ENCODE measurements at regions not wholly inside any gene's neighbourhood (a gene's known extent, or its start where the extent isn't known, plus 50 kb on each side); places are given as distances from the start of the nearest gene placed in this dataset.

- no peak for TF ChIP-seq GABPA (IDR thresholded peaks at IDR 0.05 in 1 of 2, conservative IDR thresholded peaks at IDR 0.05 in 1 of 2)
These were observed 100.4 kb upstream of the F3 start (continued) for GRCh38 chr1:94641990-94642389.

- Histone ChIP-seq H3K36me3 (ENCODE audit: control insufficient read depth in 4 of 4, insufficient read depth in 3 of 4, low read depth in 1 of 4, low read length in 3 of 4) (no peaks in the 10 kb centered on the region), H3K27me3 (ENCODE audit: control insufficient read depth in 4 of 4, insufficient read depth in 4 of 4, low read length in 3 of 4) (no peaks in the 10 kb centered on the region)
- WGBS: 94% methylated on average over 2 of the region's 2 CpGs
These were observed 98.6 kb upstream of the F3 start for GRCh38 chr1:94640125-94640524.

GRCh38 chr1:94637121-94637520 lies 95.6 kb upstream of the F3 start:
- H3K9ac ChIP-seq (ENCODE audit: low read depth in 1 of 2, low read length in 2 of 2): no peak overlapping the region
- WGBS: 92% methylated on average over 3 of the region's 3 CpGs
- H3K36me3 ChIP-seq (ENCODE audit: control insufficient read depth in 4 of 4, insufficient read depth in 3 of 4, low read depth in 1 of 4, low read length in 3 of 4): no peaks in the 10 kb centered on the region
- H3K27me3 ChIP-seq (ENCODE audit: control insufficient read depth in 4 of 4, insufficient read depth in 4 of 4, low read length in 3 of 4): no peaks in the 10 kb centered on the region
- H3K9me3 ChIP-seq (ENCODE audit: control insufficient read depth in 4 of 4, low read length in 3 of 4): no peaks in the 10 kb centered on the region
- no peak for TF ChIP-seq GABPA (IDR thresholded peaks at IDR 0.05 in 1 of 2, conservative IDR thresholded peaks at IDR 0.05 in 1 of 2)
- TF ChIP-seq FOXA1 (IDR thresholded peaks at IDR 0.05): no peak
- TF ChIP-seq ZBTB33 (IDR thresholded peaks at IDR 0.05): no peak
- no peak for TF ChIP-seq FOXA2 (IDR thresholded peaks at IDR 0.05)
- no peak for TF ChIP-seq RAD21 (IDR thresholded peaks at IDR 0.05)
- TF ChIP-seq HNF4A (conservative IDR thresholded peaks at IDR 0.05): no peak
- TF ChIP-seq CTCF (IDR thresholded peaks at IDR 0.05; ENCODE audit: low read depth, low read length, missing input control): no peak
- no peak for TF ChIP-seq RXRA (IDR thresholded peaks at IDR 0.05)
- no peak for TF ChIP-seq EGR1 (IDR thresholded peaks at IDR 0.05; ENCODE audit: low read depth in 2 of 2)
- TF ChIP-seq YY1 (IDR thresholded peaks at IDR 0.05): no peak
- no peak for TF ChIP-seq REST (IDR thresholded peaks at IDR 0.05)
- TF ChIP-seq SP1 (IDR thresholded peaks at IDR 0.05): no peak
- TF ChIP-seq HNF4G (IDR thresholded peaks at IDR 0.05): no peak
- no peak for TF ChIP-seq JUND (IDR thresholded peaks at IDR 0.05)
- TF ChIP-seq ATF3 (IDR thresholded peaks at IDR 0.05): no peak
- no peak for TF ChIP-seq TAF1 (conservative IDR thresholded peaks at IDR 0.05)
- DNase-seq (ENCODE audit: low spot score): no peak
- H3K4me3 ChIP-seq (ENCODE audit: low read depth in 1 of 3, low read length in 3 of 3): no peak overlapping the region
- no peak overlapping the region for H3K27ac ChIP-seq (ENCODE audit: low read depth in 1 of 2, low read length in 2 of 2)
- no peaks in the 10 kb centered on the region for H3K4me1 ChIP-seq (ENCODE audit: control insufficient read depth in 4 of 4, insufficient read depth in 4 of 4, low read length in 3 of 4)

More at GRCh38 chr1:94640125-94640524, 98.6 kb upstream of the F3 start:
- Histone ChIP-seq H3K27ac (ENCODE audit: low read depth in 1 of 2, low read length in 2 of 2) (no peak overlapping the region), H3K4me3 (ENCODE audit: low read depth in 1 of 3, low read length in 3 of 3) (no peak overlapping the region), H3K4me1 (ENCODE audit: control insufficient read depth in 4 of 4, insufficient read depth in 4 of 4, low read length in 3 of 4) (no peaks in the 10 kb centered on the region), H3K9me3 (ENCODE audit: control insufficient read depth in 4 of 4, low read length in 3 of 4) (no peaks in the 10 kb centered on the region), H3K9ac (ENCODE audit: low read depth in 1 of 2, low read length in 2 of 2) (no peak overlapping the region)
- no peak for TF ChIP-seq TAF1 (conservative IDR thresholded peaks at IDR 0.05)
- no peak for TF ChIP-seq GABPA (IDR thresholded peaks at IDR 0.05 in 1 of 2, conservative IDR thresholded peaks at IDR 0.05 in 1 of 2)
- no peak for DNase-seq (ENCODE audit: low spot score)

Data from liver (tissue), 8 donors.